Loucy (cell line): ENCODE measurements at regions not wholly inside any gene's neighbourhood (a gene's known extent, or its start where the extent isn't known, plus 50 kb on each side); places are given as distances from the start of the nearest gene placed in this dataset.

Experiments
- CTCF ChIP-seq: fragments of 200-600 bp; sonication (generic); conservative IDR thresholded peaks from 2 replicates; pipeline ENCODE4 v1.5.1; 2014; ENCODE audit warnings: mild to moderate bottlenecking, antibody characterized with exemption, low read length
- EZH2phosphoT487 ChIP-seq: fragments of 200-600 bp; IDR thresholded peaks from 2 replicates; pipeline ENCODE4 v1.6.1; 2018; ENCODE audit warnings: antibody characterized with exemption, mild to moderate bottlenecking, moderate library complexity, borderline replicate concordance

- TF ChIP-seq CTCF: no peak
- no peak for TF ChIP-seq EZH2phosphoT487
Measured at GRCh38 chr16:88284101-88284500, 98.7 kb upstream of the ZNF469 start.
